GM12878 (cell line): ENCODE measurements at regions not wholly inside any gene's neighbourhood (a gene's known extent, or its start where the extent isn't known, plus 50 kb on each side); places are given as distances from the start of the nearest gene placed in this dataset.

Experiments
- BCL11A ChIP-seq: IDR thresholded peaks from 2 replicates; pipeline ENCODE4 v1.6.1; 2011; ENCODE audit warnings: low read depth, low read length
- BMI1 ChIP-seq: fragments of 450-650 bp; IDR thresholded peaks from 2 replicates; pipeline ENCODE4 v1.6.1; 2016; ENCODE audit warnings: mild to moderate bottlenecking, moderate library complexity, borderline replicate concordance
- EZH2 ChIP-seq: IDR thresholded peaks from 2 replicates; pipeline ENCODE4 v1.6.1; 2012; ENCODE audit warnings: low read depth, mild to moderate bottlenecking, control low read depth, inconsistent platforms, low read length, borderline replicate concordance; ENCODE audit not compliant: control insufficient read depth
- GABPA ChIP-seq: IDR thresholded peaks from 2 replicates; pipeline ENCODE4 v1.6.1; 2014; ENCODE audit warnings: antibody characterized with exemption, low read depth, mild to moderate bottlenecking, inconsistent platforms
- MTA3 ChIP-seq: IDR thresholded peaks from 2 replicates; pipeline ENCODE4 v1.6.1; 2012; ENCODE audit warnings: low read length, inconsistent platforms, borderline replicate concordance
- NRF1 ChIP-seq: conservative IDR thresholded peaks from 2 replicates; pipeline ENCODE4 v1.6.1; 2011; ENCODE audit warnings: mild to moderate bottlenecking, low read depth, low read length, improper control_type of control experiment
- POLR2A ChIP-seq: IDR thresholded peaks from 2 replicates; pipeline ENCODE4 v1.6.1; 2011; ENCODE audit warnings: low read depth, mild to moderate bottlenecking, low read length
- SP1 ChIP-seq: IDR thresholded peaks from one replicate; pipeline ENCODE4 v1.6.1; 2011; ENCODE audit warnings: low read depth, low read length
- SREBF2 ChIP-seq: IDR thresholded peaks from 2 replicates; pipeline ENCODE4 v1.6.1; 2012; ENCODE audit warnings: mild to moderate bottlenecking, low read length
- SUPT20H ChIP-seq: IDR thresholded peaks from 2 replicates; pipeline ENCODE4 v1.6.1; 2011; ENCODE audit warnings: low read depth, mild to moderate bottlenecking, low read length, moderate library complexity, borderline replicate concordance; ENCODE audit not compliant: control insufficient read depth
- ZNF217 ChIP-seq: fragments of 450-650 bp; IDR thresholded peaks from 2 replicates; pipeline ENCODE4 v1.6.1; 2017; ENCODE audit warnings: antibody characterized with exemption, mild to moderate bottlenecking

GRCh38 chr6:85726206-85726605 is 83.5 kb upstream of the SYNCRIP start:
- TF ChIP-seq SREBF2 (no peak), SUPT20H (no peak), NRF1 (no peak), SP1 (no peak), GABPA (no peak), EZH2 (no peak), POLR2A (no peak), BMI1 (no peak), ZNF217 (no peak), MTA3 (no peak), BCL11A (no peak)
